Common myeloid progenitor, CD34-positive (primary cell): ENCODE measurements at regions not wholly inside any gene's neighbourhood (a gene's known extent, or its start where the extent isn't known, plus 50 kb on each side); places are given as distances from the start of the nearest gene placed in this dataset.
A peak's percentile ranks its signal among the peaks of the same experiment; 100 is the strongest.
"Not testable (repeated sequence)": the region's sequence is repeated elsewhere in the genome, so short reads cannot be mapped to it uniquely, and the experiment has no call there.

Experiments used
- CTCF ChIA-PET: fragments of 350-600 bp; sonication (Branson Sonifier 250); formaldehyde crosslinking; loops from one replicate; lab custom pipeline; 2021; ENCODE audit warnings: antibody characterized with exemption; lab: Charles Lee
- POLR2A ChIA-PET: fragments of 350-600 bp; sonication (Branson Sonifier 250); formaldehyde crosslinking; loops from one replicate; lab custom pipeline; 2021; ENCODE audit warnings: antibody characterized with exemption; lab: Charles Lee
- DNase-seq, 3 donors: peaks; one replicate each; pipeline versions ENCODE4 v3.0.0 to v3.0.0-alpha.2; 2013
- H3K27ac ChIP-seq, 2 experiments: 1 replicate in 1 of 2; 2 replicates in 1 of 2; pipeline ENCODE4 v1.7.0; 2013; ENCODE audit warnings: inconsistent platforms in 2 of 2, low read length in 2 of 2, mild to moderate bottlenecking in 2 of 2, low read depth in 1 of 2, moderate library complexity in 1 of 2; ENCODE audit not compliant: severe bottlenecking in 2 of 2, insufficient read depth in 1 of 2, poor library complexity in 1 of 2
- H3K27me3 ChIP-seq, 5 experiments: replicated peaks in 2 of 5; 1 replicate in 3 of 5; 2 replicates in 2 of 5; pipeline versions ENCODE4 v1.6.1 to v1.7.0; 2013; ENCODE audit warnings: low read length in 4 of 5, mild to moderate bottlenecking in 2 of 5, moderate library complexity in 2 of 5, inconsistent platforms in 1 of 5; ENCODE audit not compliant: insufficient read depth in 5 of 5, control insufficient read depth in 4 of 5
- H3K36me3 ChIP-seq, 4 experiments: 1 replicate in 2 of 4; 2 replicates in 2 of 4; pipeline versions ENCODE4 v1.6.1 to v1.7.0; 2013; ENCODE audit warnings: low read length in 3 of 4, control low read depth in 1 of 4, mild to moderate bottlenecking in 1 of 4; ENCODE audit not compliant: control insufficient read depth in 4 of 4, insufficient read depth in 4 of 4
- H3K4me1 ChIP-seq, 4 experiments: 1 replicate in 3 of 4; 2 replicates in 1 of 4; pipeline versions ENCODE4 v1.6.1 to v1.7.1; 2013; ENCODE audit warnings: low read length in 3 of 4, mild to moderate bottlenecking in 3 of 4, control low read depth in 1 of 4, inconsistent platforms in 1 of 4, moderate library complexity in 1 of 4; ENCODE audit not compliant: control insufficient read depth in 4 of 4, insufficient read depth in 4 of 4; ENCODE audit errors: control extremely low read depth in 1 of 4
- H3K4me3 ChIP-seq, 7 experiments: 1 replicate in 4 of 7; 2 replicates in 3 of 7; pipeline versions ENCODE4 v1.5.1 to v1.7.0; 2013; ENCODE audit warnings: mild to moderate bottlenecking in 7 of 7, low read length in 6 of 7, moderate library complexity in 6 of 7, inconsistent platforms in 2 of 7, low read depth in 2 of 7, control low read depth in 1 of 7; ENCODE audit not compliant: insufficient read depth in 4 of 7, control insufficient read depth in 1 of 7; ENCODE audit errors: extremely low read depth in 1 of 7
- H3K9me3 ChIP-seq, 5 experiments: 1 replicate in 4 of 5; 2 replicates in 1 of 5; pipeline versions ENCODE4 v1.6.1 to v1.7.1; 2013; ENCODE audit warnings: low read length in 4 of 5, mild to moderate bottlenecking in 2 of 5, inconsistent platforms in 1 of 5, low read depth in 1 of 5, moderate library complexity in 1 of 5; ENCODE audit not compliant: control insufficient read depth in 4 of 5, insufficient read depth in 2 of 5; ENCODE audit errors: control extremely low read depth in 1 of 5
- WGBS: methylation state at CpG from one replicate; pipeline ENCODE4 v1.1.5; 2013; ENCODE audit not compliant: insufficient coverage; 5-methylcytosine and 5-hydroxymethylcytosine counted together

DNA sequence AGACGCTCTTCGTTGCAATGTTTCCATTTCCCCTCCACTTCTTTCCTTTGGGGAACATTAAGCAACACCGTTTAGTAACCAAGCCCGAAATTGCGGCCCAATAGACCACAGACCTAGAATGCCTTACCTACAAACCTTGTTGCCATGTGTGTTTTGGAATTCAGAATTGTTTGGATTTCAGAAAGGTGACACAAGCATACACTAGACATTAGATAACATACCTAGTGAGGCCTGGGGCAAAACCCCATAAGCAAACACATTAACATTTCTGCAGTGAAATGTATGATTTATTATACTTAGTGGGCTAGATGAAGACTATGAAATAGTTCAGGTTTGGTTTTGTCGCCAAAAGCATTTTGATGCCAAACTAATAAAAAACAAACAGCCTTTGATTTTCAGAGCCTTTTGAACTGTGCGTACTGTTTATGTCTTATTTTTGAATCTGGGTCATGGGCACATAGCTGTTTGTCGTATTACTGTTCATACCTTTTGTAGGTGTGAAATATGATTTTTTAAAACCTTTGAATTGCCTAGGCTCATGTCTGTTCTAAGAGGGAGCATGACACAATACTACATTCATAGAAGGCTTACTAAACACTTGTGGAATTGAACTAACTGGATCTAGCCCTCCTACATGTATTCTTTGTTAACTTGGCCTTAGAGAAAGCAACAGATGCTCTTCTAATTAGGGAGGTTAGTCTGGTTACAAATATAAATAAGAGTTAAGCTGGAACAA lies 88.6 kb upstream of the TMEM164 start:
- H3K4me1 ChIP-seq: no peaks in the 10 kb centered on the region
- CTCF ChIA-PET: interaction anchor here (1.1 to 1.4 kb wide), 2 partner anchors 10 to 34 kb away, joined by 3 to 8 read pairs; no protein-coding TSS in a partner anchor

DNA sequence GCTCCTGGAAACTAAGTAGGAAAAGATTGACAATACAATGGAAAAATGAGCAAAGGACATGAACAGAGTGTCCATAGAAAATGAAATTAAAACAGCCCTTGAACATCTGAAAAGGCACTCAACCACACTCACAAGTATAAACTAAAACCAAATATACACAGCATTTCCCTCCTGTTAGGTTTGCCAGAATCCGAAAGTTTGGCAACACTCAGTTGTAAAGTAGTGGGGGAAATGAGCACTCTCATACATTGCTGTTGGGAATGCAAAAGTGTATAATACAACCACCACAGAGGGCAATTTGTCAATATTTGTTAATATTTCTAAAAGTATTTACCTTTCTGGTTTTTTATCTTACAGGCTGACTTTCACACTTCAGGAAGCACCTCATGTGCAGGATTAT lies 84.2 kb upstream of the TMEM164 start:
- Histone ChIP-seq H3K4me1 (no peaks in the 10 kb centered on the region), H3K36me3 (no peaks in the 10 kb centered on the region), H3K4me3 (no peak overlapping the region), H3K27me3 (no peaks in the 10 kb centered on the region), H3K27ac (no peak overlapping the region), H3K9me3 (no peaks in the 10 kb centered on the region)
- ChIA-PET CTCF (no interaction called here), POLR2A (no interaction called here)
- no peak for DNase-seq
- WGBS: no CpG with 5 or more reads among the region's 1 CpG

More for the DNA sequence above, 88.6 kb upstream of the TMEM164 start:
- Histone ChIP-seq H3K27me3 (no peaks in the 10 kb centered on the region), H3K9me3 (no peaks in the 10 kb centered on the region), H3K27ac (no peak overlapping the region), H3K36me3 (no peaks in the 10 kb centered on the region), H3K4me3 (no peak overlapping the region)
- POLR2A ChIA-PET: no interaction called here
- 100% methylated on average over 3 of the region's 8 CpGs for WGBS
- no peak for DNase-seq

DNA sequence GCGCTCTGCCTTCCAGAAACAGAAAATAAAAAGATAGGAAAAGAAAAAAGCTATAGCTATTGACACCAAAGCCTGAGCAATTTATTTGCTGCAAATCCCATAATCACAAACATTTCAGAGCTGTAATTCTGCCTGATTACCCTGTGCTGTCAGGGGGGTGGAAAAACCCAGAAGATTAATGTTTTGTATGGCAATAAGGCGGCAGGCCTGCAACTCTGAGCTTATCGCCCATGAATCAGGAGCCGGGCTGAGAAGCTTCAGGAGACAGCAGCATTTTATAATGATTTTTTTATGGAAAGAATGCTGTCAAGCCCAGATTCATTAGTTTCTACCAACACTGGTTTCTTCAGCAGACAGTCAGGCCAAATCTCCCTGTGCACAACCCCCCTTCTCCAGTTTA lies 82.6 kb upstream of the TMEM164 start:
- DNase-seq: peak in 2 of 3 donors; percentile 16 to 30
- Histone ChIP-seq H3K27me3 (no peaks in the 10 kb centered on the region), H3K36me3 (no peaks in the 10 kb centered on the region), H3K4me3 (no peak overlapping the region), H3K4me1 (no peaks in the 10 kb centered on the region), H3K9me3 (no peaks in the 10 kb centered on the region), H3K27ac (no peak overlapping the region)
- POLR2A ChIA-PET: interaction anchor here (0.6 kb wide), 1 partner anchor 110 kb away, joined by 3 read pairs; no protein-coding TSS in a partner anchor
- WGBS: 74% methylated on average over 4 of the region's 4 CpGs
- CTCF ChIA-PET: interaction anchor here (0.9 kb wide), 1 partner anchor 34 kb away, joined by 3 read pairs; no protein-coding TSS in a partner anchor

DNA sequence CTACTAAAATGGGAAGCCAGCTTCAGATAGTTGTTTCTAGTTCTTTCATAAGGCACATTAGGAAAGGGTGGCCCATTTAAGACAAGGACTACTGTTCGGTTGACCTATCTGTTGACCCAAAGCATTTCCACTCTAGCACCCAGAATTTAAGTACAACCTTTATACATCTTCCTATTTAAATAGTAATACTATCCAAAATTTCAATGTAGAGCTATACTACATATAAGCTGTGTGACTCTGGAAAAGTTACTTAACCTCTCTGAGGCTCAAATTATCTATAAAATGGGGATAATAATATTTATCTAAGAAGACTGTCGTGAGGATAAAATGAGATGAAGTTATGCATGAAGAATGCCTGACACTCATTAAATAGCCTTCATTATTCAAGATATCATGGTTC lies 82.0 kb upstream of the TMEM164 start:
- Histone ChIP-seq H3K4me1 (no peaks in the 10 kb centered on the region), H3K27me3 (no peaks in the 10 kb centered on the region), H3K9me3 (no peaks in the 10 kb centered on the region), H3K27ac (no peak overlapping the region), H3K4me3 (no peak overlapping the region), H3K36me3 (no peaks in the 10 kb centered on the region)
- ChIA-PET CTCF (interaction anchor here (0.9 kb wide), 1 partner anchor 34 kb away, joined by 3 read pairs; no protein-coding TSS in a partner anchor), POLR2A (interaction anchor here (0.6 kb wide), 1 partner anchor 110 kb away, joined by 3 read pairs; no protein-coding TSS in a partner anchor)
- no peak for DNase-seq
- WGBS: no CpG with 5 or more reads among the region's 2 CpGs

DNA sequence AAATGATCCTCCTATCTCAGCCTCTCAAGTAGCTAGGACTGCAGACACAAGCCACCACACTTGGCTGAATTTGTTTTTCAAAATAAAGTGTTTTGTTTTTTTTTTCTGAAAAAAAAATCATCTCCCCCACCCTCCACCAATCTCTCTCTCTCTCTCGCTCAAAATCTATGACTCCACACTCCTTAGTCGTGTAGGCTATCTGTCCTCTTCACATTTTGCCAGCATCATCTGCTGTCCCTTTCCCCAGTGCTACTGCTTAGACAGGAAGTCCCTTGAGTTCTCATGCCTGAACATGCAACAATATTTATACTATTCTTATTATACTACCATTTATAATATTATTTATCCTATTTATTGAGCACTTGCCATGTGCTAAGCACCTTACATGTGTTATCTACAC lies 80.7 kb upstream of the TMEM164 start:
- Histone ChIP-seq H3K27me3 (no peaks in the 10 kb centered on the region), H3K9me3 (no peaks in the 10 kb centered on the region), H3K4me3 (no peak overlapping the region), H3K4me1 (no peaks in the 10 kb centered on the region), H3K27ac (no peak overlapping the region), H3K36me3 (no peaks in the 10 kb centered on the region)
- WGBS: 79% methylated on average over 2 of the region's 2 CpGs
- CTCF ChIA-PET: no interaction called here
- POLR2A ChIA-PET: no interaction called here
- DNase-seq: peak in 2 of 3 donors; percentile 21 to 54

DNA sequence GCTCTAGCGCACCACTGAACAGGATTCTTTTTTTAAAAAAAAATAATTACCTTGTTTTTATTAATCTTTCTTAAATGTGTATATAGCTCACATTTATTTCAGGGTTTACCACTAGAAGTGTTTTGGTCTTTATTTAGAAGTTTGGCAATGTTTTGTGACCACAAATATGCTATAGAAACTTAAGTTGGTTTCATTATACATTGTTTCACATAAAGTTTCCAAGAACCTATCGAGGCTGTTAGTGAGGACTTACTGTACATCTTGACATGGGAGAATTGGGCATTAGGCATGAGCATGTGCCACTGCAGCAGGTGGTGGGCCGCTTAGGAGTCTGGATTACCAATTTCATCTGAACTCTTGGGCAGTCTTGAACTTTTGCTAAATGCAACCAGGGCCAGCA lies 77.9 kb upstream of the TMEM164 start:
- H3K36me3 ChIP-seq, H3K4me1 ChIP-seq, DNase-seq, H3K9me3 ChIP-seq, H3K4me3 ChIP-seq, H3K27me3 ChIP-seq, H3K27ac ChIP-seq: not testable (repeated sequence)
- POLR2A ChIA-PET: interaction anchor here (0.6 to 1.0 kb wide), 2 partner anchors 160 to 165 kb away, joined by 3 to 7 read pairs; no protein-coding TSS in a partner anchor
- WGBS: 78% methylated on average over 1 of the region's 3 CpGs
- CTCF ChIA-PET: interaction anchor here (0.6 kb wide), 1 partner anchor 26 kb away, joined by 4 read pairs; no protein-coding TSS in a partner anchor

DNA sequence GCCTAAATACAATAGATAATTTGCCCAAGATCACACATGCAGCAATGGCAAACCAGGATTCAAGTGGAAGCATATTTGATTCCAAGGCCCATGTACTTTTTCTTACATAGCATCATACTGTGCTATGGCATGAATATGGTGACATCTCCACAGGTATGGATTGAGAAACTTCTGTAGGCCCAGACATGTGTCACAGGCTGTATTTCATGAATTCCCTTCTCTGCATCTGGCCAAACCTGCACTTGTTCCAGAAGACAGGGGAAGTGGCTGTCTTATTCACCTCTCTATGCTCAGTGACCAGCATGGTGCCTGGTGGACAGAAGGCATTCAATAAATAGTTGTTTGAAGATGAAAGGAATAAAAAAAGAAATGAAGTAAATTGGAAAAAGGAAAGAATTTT lies 77.3 kb upstream of the TMEM164 start:
- ChIA-PET POLR2A (no interaction called here), CTCF (no interaction called here)
- Histone ChIP-seq H3K27ac (no peak overlapping the region), H3K27me3 (no peaks in the 10 kb centered on the region), H3K9me3 (no peaks in the 10 kb centered on the region), H3K36me3 (no peaks in the 10 kb centered on the region), H3K4me3 (no peak overlapping the region), H3K4me1 (peaks cover 0 to 2% (median 0%) of the 10 kb centered on the region in 4 experiments)
- DNase-seq: no peak
